K562 (cell line): ENCODE measurements at regions not wholly inside any gene's neighbourhood (a gene's known extent, or its start where the extent isn't known, plus 50 kb on each side); places are given as distances from the start of the nearest gene placed in this dataset.

Experiments used
- CBFB ChIP-seq: sonication (generic); formaldehyde crosslinking; IDR thresholded peaks from 2 replicates; pipeline ENCODE4 v1.4.0; 2020; ENCODE audit warnings: mild to moderate bottlenecking, missing genetic modification reagents
- CXXC5 ChIP-seq: fragments of 250-450 bp; sonication (Bioruptor Pico); IDR thresholded peaks from 2 replicates; pipeline ENCODE4 v1.8.0; 2022; ENCODE audit warnings: inconsistent platforms, mild to moderate bottlenecking, moderate library complexity
- SLC30A9 ChIP-seq: fragments of 250-450 bp; sonication (Bioruptor Pico); IDR thresholded peaks from 2 replicates; pipeline ENCODE4 v1.8.0; 2022; ENCODE audit warnings: mild to moderate bottlenecking, moderate library complexity
- ZFP36 ChIP-seq: fragments of 150-350 bp; IDR thresholded peaks from 2 replicates; pipeline ENCODE4 v1.6.1; 2018; ENCODE audit warnings: low read length, low read depth; ENCODE audit not compliant: partially characterized antibody
- ZNF408 ChIP-seq: fragments of 250-450 bp; sonication (Bioruptor Pico); IDR thresholded peaks from 2 replicates; pipeline ENCODE4 v1.4.0; 2020; ENCODE audit warnings: low read depth, mild to moderate bottlenecking, moderate library complexity
- ZNF79 ChIP-seq: fragments of 250-450 bp; sonication (Bioruptor Pico); IDR thresholded peaks from 2 replicates; pipeline ENCODE4 v1.4.0; 2020; ENCODE audit warnings: low read depth, mild to moderate bottlenecking, moderate library complexity
- TF ChIP-seq, protein P1 (sequence below): sonication (generic); formaldehyde crosslinking; IDR thresholded peaks from 2 replicates; pipeline ENCODE4 v1.8.0; 2023; ENCODE audit warnings: mild to moderate bottlenecking, missing genetic modification reagents
- TF ChIP-seq, protein P2 (sequence below), 2 experiments: IDR thresholded peaks in 1 of 2; conservative IDR thresholded peaks in 1 of 2; 2 replicates each; pipeline ENCODE4 v1.6.1; 2016; ENCODE audit warnings: low read depth in 2 of 2, mild to moderate bottlenecking in 1 of 2, missing compliant biosample characterization in 1 of 2, missing genetic modification characterization in 1 of 2, moderate library complexity in 1 of 2

DNA sequence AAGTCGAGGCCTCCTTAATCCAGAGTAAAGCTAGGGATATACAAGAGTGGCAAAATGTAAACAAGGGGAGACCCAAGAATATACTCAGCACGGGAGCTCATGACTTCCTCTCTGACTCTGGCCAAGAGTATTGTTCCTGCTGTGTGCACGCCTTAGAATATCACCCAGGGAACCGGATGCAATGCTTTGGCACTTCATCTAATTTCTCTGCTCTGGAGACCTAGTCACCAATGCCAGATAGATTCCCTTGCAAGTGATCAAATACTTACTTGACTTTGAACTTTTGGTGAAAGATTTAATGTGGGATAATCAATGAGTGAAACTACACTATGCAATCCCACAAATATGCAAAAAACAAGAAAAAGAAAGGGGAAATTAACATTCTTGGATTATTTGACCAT, 695.5 kb downstream of the INHBA start (continued):
- no peak for TF ChIP-seq ZNF408 (CRISPR knock-in tag)
- no peak for TF ChIP-seq ZFP36
- TF ChIP-seq CXXC5 (CRISPR knock-in tag) = no peak
- TF ChIP-seq, protein P1, sequence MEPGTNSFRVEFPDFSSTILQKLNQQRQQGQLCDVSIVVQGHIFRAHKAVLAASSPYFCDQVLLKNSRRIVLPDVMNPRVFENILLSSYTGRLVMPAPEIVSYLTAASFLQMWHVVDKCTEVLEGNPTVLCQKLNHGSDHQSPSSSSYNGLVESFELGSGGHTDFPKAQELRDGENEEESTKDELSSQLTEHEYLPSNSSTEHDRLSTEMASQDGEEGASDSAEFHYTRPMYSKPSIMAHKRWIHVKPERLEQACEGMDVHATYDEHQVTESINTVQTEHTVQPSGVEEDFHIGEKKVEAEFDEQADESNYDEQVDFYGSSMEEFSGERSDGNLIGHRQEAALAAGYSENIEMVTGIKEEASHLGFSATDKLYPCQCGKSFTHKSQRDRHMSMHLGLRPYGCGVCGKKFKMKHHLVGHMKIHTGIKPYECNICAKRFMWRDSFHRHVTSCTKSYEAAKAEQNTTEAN (CRISPR knock-in tag) = no peak
- TF ChIP-seq, protein P2, sequence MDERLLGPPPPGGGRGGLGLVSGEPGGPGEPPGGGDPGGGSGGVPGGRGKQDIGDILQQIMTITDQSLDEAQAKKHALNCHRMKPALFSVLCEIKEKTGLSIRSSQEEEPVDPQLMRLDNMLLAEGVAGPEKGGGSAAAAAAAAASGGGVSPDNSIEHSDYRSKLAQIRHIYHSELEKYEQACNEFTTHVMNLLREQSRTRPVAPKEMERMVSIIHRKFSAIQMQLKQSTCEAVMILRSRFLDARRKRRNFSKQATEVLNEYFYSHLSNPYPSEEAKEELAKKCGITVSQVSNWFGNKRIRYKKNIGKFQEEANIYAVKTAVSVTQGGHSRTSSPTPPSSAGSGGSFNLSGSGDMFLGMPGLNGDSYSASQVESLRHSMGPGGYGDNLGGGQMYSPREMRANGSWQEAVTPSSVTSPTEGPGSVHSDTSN (CRISPR knock-in tag; IDR thresholded peaks at IDR 0.05; ENCODE audit: low read depth) = no peak
- TF ChIP-seq, protein P2 (tag; conservative IDR thresholded peaks at IDR 0.05; ENCODE audit: low read depth) = no peak
- TF ChIP-seq SLC30A9 (CRISPR knock-in tag) = no peak
- no peak for TF ChIP-seq ZNF79 (CRISPR knock-in tag)
- TF ChIP-seq CBFB = no peak
